ENCODE measurements at regions not wholly inside any gene's neighbourhood (a gene's known extent, or its start where the extent isn't known, plus 50 kb on each side); places are given as distances from the start of the nearest gene placed in this dataset.

DNA sequence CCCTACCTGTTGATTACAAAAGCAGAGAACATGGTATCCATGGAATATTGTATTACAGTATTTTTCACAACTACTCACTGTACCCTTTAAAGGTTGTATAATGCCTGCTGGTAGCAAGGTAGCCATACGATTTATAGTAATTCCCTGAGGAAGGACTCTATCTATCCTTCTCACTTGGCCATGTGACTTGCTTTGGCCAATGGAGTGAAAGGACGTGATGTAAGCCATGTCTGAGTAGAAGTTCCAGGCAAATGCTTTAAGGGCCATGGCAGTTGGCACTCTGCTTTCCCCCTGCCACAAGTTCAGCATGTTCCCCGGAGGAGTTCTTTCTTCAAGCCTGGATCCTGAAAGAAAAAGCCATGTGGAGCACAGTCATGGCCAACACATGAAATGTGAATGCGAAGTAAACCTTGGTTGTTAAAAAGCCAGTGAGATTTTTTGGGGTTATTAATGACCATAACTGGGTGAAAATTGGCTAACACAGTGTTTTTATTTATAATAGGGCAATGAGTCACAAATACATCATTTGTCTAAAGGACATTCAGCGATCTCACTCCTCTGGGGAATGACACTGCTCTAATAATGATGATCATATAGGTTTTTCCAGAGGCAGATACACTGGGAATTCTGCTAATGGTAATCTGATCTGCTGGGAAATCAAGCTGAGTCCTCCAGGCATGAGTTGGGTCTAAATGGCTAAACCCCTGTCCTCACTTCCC lies 67.4 kb upstream of the SLC38A2 start:
- TF ChIP-seq, protein P1, sequence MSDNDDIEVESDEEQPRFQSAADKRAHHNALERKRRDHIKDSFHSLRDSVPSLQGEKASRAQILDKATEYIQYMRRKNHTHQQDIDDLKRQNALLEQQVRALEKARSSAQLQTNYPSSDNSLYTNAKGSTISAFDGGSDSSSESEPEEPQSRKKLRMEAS (IDR thresholded peaks at IDR 0.05; ENCODE audit: low read depth, low read length): no peak
- TF ChIP-seq MYC (IDR thresholded peaks at IDR 0.05; ENCODE audit: low read depth, low read length) (no peak), POLR2A (IDR thresholded peaks at IDR 0.05; ENCODE audit: extremely low read depth, insufficient read length) (no peak)
- TF ChIP-seq, protein P2, sequence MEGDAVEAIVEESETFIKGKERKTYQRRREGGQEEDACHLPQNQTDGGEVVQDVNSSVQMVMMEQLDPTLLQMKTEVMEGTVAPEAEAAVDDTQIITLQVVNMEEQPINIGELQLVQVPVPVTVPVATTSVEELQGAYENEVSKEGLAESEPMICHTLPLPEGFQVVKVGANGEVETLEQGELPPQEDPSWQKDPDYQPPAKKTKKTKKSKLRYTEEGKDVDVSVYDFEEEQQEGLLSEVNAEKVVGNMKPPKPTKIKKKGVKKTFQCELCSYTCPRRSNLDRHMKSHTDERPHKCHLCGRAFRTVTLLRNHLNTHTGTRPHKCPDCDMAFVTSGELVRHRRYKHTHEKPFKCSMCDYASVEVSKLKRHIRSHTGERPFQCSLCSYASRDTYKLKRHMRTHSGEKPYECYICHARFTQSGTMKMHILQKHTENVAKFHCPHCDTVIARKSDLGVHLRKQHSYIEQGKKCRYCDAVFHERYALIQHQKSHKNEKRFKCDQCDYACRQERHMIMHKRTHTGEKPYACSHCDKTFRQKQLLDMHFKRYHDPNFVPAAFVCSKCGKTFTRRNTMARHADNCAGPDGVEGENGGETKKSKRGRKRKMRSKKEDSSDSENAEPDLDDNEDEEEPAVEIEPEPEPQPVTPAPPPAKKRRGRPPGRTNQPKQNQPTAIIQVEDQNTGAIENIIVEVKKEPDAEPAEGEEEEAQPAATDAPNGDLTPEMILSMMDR (IDR thresholded peaks at IDR 0.05; ENCODE audit: low read depth, low read length): no peak
- DNase-seq (ENCODE audit: low read depth): no peak
- H3K4me3 ChIP-seq (ENCODE audit: low read depth, low read length): no peak overlapping the region

DNA sequence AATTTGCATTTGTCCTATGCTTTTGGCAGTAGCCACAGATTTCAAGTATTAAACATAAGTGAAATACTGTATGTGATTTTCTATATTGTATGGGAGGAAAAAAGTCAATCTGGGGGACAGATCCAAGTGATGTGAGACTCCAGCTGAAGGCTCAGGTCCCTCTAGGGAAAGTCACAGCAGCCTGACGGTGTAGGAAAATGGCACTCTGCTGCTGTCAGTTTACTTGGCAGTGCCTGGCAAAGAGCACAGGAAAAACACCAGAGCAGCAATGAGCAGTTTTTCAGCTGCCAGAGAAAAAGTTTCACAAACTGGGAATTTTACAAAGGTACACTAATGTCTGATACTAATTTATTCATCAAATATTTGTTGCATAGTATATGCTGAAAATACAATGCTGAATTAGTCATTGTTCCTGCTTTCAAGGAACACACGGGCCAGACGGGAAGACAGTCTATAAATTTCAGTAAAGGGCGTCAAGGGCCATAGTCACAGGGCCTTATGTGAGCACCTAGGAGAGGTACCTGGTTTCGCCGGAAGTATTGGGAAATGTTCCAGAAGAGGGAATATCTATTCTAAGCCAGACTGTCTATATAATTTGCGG lies 66.2 kb upstream of the SLC38A2 start:
- TF ChIP-seq, protein P1 (IDR thresholded peaks at IDR 0.05; ENCODE audit: low read depth, low read length): no peak
- no peak for DNase-seq (ENCODE audit: low read depth)
- no peak overlapping the region for H3K4me3 ChIP-seq (ENCODE audit: low read depth, low read length)

DNA sequence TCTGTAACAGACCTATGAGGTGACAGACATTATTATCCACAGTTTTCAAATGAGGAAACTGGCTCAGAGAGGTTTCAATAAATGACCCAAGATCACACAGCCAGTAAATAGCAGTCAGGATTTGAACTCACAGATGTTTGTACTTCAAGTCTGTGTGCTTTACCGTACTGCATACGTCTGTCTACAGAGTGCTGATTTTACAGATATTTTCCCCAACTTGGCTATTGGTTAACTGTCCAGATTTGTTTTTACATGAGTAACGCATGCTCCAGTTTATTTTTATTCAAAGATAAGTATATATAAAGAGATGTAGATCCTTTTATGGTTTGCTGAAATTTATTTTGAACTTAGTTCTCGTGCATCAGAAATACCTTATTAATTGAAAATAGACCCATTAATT lies 65.7 kb upstream of the SLC38A2 start:
- DNase-seq (ENCODE audit: low read depth): no peak
- TF ChIP-seq, protein P2 (IDR thresholded peaks at IDR 0.05; ENCODE audit: low read depth, low read length): no peak
- TF ChIP-seq MYC (IDR thresholded peaks at IDR 0.05; ENCODE audit: low read depth, low read length) (no peak), POLR2A (IDR thresholded peaks at IDR 0.05; ENCODE audit: extremely low read depth, insufficient read length) (no peak)
- TF ChIP-seq, protein P1 (IDR thresholded peaks at IDR 0.05; ENCODE audit: low read depth, low read length): no peak
- H3K4me3 ChIP-seq (ENCODE audit: low read depth, low read length): no peak overlapping the region

DNA sequence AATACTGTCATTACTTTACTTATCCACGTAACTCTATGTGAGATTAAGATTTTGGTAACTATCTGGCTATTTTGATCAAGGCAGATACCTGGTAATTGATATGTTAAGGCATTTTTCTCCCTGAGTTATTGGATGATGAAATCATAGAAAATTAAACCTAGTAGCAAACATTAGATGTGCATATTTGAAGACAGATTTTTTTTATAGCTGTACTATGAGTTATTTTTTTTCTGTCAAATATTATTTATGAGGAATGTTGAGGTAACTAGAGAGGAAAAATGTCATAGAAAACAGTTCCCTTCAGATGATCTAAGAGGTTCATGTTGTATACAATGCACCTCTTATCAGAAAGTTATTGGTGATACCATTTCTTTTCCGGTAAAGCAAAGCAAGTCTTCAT lies 64.9 kb upstream of the SLC38A2 start:
- DNase-seq (ENCODE audit: low read depth): no peak
- no peak overlapping the region for H3K4me3 ChIP-seq (ENCODE audit: low read depth, low read length)
- TF ChIP-seq, protein P1 (IDR thresholded peaks at IDR 0.05; ENCODE audit: low read depth, low read length): no peak
- TF ChIP-seq POLR2A (IDR thresholded peaks at IDR 0.05; ENCODE audit: extremely low read depth, insufficient read length): no peak
- TF ChIP-seq, protein P2 (IDR thresholded peaks at IDR 0.05; ENCODE audit: low read depth, low read length): no peak
- no peak for TF ChIP-seq MYC (IDR thresholded peaks at IDR 0.05; ENCODE audit: low read depth, low read length)

DNA sequence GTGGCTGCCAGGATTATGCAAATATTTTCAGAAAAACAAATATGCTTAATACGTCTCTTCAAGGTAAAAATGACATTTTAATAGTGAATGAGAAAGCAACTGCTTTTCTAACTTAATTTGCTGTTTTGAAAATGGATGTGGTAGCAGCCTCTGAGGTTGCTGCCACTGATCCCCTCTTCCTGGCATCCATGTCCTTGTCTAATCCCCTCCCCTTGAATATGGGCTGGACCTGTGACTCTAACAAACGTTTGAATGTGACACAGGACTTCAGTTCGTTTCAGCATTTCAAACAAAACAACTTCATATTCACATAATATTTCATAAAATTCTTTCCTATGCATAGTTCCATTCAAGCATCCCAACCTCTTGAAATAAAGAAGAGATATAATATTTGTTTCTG lies 64.2 kb upstream of the SLC38A2 start:
- no peak for DNase-seq (ENCODE audit: low read depth)
- H3K4me3 ChIP-seq (ENCODE audit: low read depth, low read length): no peak overlapping the region
- no peak for TF ChIP-seq POLR2A (IDR thresholded peaks at IDR 0.05; ENCODE audit: extremely low read depth, insufficient read length)
- TF ChIP-seq, protein P2 (IDR thresholded peaks at IDR 0.05; ENCODE audit: low read depth, low read length): no peak
- no peak for TF ChIP-seq MYC (IDR thresholded peaks at IDR 0.05; ENCODE audit: low read depth, low read length)
- TF ChIP-seq, protein P1 (IDR thresholded peaks at IDR 0.05; ENCODE audit: low read depth, low read length): no peak

DNA sequence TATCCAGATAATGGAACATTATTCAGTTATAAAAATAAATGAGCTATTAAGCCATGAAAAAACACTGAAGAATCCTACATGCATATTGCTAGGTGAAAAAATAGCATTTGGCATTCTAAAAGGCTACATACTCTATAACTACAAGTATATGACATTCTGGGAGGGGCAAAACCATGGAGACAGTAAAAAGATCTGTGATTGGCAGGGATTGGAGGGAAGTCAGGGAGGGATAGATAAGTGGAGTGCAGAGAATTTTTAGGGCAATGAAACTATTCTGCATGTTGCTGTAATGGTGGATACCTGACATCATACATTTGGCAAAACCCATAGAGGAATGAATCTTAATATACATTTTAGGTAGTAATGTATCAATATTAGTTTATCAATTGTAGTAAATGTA lies 63.1 kb upstream of the SLC38A2 start:
- H3K4me3 ChIP-seq (ENCODE audit: low read depth, low read length): no peak overlapping the region
- TF ChIP-seq, protein P1 (IDR thresholded peaks at IDR 0.05; ENCODE audit: low read depth, low read length): no peak
- TF ChIP-seq, protein P2 (IDR thresholded peaks at IDR 0.05; ENCODE audit: low read depth, low read length): no peak
- TF ChIP-seq POLR2A (IDR thresholded peaks at IDR 0.05; ENCODE audit: extremely low read depth, insufficient read length) (no peak), MYC (IDR thresholded peaks at IDR 0.05; ENCODE audit: low read depth, low read length) (no peak)
- DNase-seq (ENCODE audit: low read depth): no peak

Measured in NB4 (cell line).